CD4-positive, alpha-beta T cell treated with Interleukin-17A for 4 hours (primary cell): ENCODE measurements at regions not wholly inside any gene's neighbourhood (a gene's known extent, or its start where the extent isn't known, plus 50 kb on each side); places are given as distances from the start of the nearest gene placed in this dataset.

Experiments used
- DNase-seq: peaks from one replicate; pipeline ENCODE4 v3.0.0-alpha.2; 2020; ENCODE audit warnings: mixed read lengths

GRCh38 chr12:132407451-132407961 lies 78.1 kb upstream of the GALNT9 start:
- DNase-seq: no peak

DNA sequence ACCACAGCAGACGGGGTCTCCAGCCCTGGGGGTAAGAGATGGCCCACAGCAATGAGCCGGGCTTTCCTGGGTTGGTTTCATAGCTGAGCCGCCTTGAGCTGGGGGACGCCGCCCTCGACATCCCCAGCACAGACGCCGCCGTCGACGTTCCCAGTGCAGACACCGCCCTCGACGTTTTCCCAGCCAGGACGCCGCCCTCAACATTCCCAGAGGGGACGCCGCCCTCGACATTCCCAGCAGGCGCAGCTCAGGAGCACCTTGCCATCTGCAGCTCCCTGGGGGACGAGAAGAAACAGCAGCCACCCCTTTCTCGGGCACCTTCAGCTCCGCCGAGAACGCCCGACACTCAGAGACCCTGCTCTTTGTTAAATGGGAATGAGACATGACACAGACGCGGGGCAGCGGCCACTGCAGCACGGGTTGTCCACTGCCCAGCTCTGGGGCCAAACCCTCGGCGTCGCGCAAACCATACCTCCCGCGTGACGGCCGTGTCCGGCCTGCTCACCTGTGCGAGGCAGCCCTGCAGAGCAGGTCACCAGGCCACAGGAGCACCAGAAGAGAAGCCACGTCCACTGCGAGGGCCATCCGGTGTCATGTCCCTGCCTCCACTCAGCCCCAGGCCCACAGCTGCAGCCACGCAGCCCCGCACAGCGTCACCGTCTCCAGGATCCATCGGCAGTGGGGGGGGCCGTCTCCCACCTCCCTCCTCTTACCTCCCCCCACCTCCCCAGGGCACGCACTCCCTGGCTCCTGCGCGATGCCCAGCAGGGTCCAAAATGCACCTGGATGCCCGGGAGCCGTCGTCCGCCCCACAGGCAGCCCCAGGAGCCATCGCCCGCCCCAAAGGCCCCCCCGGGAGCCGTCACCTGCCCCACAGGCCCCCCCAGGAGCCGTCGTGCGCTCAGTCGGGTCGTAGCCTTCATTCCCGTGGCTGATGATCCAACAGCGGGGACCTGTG lies 77.4 kb upstream of the GALNT9 start:
- DNase-seq: no peak

- no peak for DNase-seq
Measured at GRCh38 chr12:132405742-132406251, 76.4 kb upstream of the GALNT9 start.

GRCh38 chr12:132404951-132405741 lies 75.8 kb upstream of the GALNT9 start:
- no peak for DNase-seq

DNA sequence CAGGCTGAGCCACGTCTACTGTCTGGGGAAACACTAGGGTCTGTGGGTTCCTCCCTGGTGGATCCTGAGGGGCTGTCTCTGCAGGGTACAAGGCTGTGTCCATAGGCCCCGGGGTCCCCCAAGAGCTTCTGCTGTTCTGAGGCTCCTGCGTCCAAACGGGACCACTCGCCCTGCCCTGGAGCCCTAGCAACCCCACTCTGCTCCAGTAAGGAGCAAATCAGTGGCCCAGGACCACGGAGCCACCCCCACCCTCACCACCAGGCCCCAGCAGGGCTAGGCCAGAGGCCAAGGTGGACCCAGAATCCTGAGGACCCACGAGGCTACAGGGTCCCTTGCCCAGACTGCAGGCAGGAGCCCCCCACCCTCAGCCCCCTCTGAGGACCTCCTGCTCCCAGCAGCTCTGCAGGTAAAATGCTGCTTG lies 75.1 kb upstream of the GALNT9 start:
- DNase-seq: no peak

DNA sequence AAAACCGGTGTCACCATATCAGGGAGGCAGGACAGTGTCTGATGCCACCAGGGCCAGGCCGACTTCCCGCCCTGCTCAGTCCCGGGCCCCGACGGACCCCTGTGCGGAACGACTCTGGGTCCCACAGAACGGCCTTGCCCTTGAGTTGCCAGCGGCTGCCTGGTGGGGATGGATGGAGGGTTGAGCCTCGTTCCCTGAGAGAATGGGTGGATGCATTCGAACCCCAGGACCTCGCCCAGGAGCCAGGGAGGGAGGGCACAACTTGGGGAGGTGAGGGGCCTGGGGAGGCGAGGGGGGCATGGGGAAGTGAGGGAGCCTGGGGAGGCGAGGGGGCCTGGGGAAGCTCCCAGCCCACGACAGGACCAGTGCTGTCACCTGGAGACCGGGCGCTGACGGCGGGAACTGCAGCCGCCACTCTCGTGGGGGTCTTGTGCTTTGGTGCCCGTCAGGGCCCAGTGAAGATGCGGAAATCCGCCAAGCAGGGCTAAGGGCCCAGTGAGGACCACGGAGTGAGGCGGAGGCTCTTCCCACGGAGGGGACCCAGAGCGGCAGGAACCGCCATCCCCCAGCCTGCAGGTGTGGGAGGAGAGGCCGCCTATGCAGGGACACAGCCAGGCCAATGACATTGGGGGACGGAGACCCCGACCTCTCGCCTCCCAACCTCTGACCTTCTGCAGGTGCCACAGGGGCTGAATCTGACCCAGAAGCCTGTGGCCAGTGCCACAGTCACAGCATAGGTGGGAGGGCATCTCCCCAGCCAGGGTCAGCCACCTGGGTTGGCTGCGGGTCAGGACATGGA lies 74.4 kb upstream of the GALNT9 start:
- DNase-seq: no peak

GRCh38 chr12:132402831-132403416 lies 73.5 kb upstream of the GALNT9 start:
- no peak for DNase-seq

DNA sequence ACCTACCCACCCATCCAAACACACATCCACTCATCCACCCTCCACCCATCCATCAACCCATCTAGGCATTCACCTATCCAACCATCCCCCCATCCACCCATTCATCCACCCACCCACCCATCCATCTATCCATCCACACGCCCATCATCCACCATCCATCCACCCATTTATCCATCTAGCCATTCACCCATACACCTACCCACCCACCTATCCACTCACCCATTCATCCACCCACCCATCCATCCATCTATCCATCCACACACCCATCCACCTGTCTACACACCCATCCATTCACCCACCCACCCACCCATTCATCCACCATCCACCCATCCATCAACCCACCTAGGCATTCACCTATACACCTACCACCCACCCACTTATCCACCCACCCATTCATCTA lies 72.6 kb upstream of the GALNT9 start:
- DNase-seq: no peak

DNA sequence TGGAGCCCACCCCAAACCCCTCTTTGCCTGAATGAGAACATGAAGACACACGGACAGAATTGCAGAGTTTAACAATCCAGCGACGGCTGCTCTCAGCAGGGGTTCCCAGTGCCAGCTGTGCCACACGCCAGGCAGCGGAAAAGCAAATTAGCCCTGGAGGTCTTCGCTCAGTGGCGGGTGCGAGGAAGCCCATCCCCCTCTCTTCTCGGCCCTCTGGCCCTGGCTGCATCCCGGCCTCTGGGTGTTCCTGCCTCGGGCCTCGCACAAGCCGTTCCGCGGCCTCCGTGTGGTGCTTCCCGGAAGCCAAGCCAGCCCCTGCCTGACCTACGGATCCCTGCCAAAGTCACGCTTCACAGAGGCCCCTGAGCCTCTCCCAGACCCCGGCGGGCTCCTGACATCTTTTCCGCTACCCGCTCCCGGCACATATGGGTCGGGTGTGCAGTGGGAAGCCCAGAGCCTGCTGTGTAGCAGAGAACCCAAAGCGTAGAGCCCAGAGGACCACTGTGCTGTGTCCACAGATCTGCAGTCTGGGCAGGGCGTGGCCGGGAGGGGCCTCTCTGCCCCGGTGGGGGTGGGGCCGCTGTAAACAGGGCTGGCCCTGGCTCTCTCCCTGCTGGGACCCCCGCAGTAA lies 70.7 kb upstream of the GALNT9 start:
- DNase-seq: no peak

- DNase-seq: no peak
Measured at GRCh38 chr12:132399092-132400010, 70.0 kb upstream of the GALNT9 start.

DNA sequence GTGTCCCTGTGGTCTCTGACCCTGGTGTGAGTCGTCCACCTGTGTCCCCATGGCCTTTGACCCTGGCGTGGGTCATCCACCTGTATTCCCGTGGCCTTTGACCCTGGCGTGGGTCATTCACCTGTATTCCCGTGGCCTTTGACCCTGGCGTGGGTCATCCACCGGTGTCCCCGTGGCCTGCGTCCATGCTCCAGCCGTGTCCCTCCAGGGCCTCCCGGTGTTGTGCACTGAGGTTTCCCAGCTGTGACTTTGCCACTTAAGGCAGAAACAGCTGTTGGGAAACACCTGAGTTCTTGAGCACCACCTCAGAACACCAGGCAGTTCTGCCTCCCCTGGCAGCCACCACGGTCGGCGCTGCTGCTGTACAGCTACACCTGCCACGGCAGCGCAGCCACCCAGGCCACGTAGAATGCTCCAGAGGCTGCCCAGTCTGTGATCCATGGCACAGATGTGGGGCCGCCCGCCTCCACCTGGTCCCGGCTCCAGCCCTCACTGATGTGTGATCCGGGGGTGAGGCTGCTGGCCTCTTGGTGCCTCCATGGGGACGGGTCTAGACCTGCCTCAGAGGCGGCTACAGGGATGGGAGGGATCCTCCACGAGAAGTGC lies 69.1 kb upstream of the GALNT9 start:
- no peak for DNase-seq

GRCh38 chr12:132397934-132398385 lies 68.6 kb upstream of the GALNT9 start:
- DNase-seq: no peak

GRCh38 chr12:132397152-132397933 lies 68.0 kb upstream of the GALNT9 start:
- no peak for DNase-seq

GRCh38 chr12:132396657-132397056 lies 67.3 kb upstream of the GALNT9 start:
- DNase-seq: no peak

GRCh38 chr12:132395908-132396305 lies 66.5 kb upstream of the GALNT9 start:
- no peak for DNase-seq

- DNase-seq: no peak
Measured at GRCh38 chr12:132395192-132395907, 66.0 kb upstream of the GALNT9 start.

DNA sequence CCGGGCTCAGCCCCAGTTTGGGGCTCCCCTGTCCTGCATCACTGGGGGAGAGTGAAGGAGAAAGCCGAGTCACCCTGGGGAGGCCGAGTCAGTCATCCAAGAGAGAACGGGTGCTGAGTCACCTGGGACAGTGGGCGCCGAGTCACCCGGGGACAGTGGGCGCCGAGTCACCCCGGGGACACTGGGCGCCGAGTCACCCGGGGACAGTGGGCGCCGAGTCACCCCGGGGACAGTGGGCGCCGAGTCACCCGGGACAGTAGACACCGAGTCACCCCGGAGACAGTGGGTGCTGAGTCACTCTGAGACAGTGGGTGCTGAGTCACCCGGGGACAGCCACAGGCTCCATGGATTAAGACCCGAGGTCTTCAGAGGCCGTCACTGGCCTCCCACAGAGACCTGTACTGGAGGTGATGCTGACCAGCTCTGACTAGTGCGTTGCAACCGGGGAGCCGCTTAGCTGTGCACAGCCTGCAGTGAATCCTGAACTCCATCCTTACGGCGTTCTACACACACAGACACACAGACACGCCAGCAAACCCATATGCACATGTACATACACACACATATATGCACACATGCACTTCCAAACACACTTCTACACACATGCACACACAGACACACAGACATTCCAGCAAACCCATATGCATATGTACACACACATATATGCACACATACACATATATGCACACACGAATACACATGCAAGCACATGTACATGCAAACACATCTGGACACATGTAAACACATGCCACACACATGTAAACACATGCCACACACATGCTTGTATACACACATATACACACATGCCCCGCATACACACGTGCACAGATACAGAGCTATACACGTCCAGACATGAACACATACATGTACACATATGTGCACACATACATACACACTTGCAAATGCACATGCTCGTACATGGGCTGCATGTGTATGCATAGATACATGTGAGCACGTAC lies 64.9 kb upstream of the GALNT9 start:
- no peak for DNase-seq
